22Rv1 (cell line): ENCODE measurements at regions not wholly inside any gene's neighbourhood (a gene's known extent, or its start where the extent isn't known, plus 50 kb on each side); places are given as distances from the start of the nearest gene placed in this dataset.

ENCODE experiments used
- CTCF ChIP-seq: fragments of 450-650 bp; IDR thresholded peaks from 2 replicates; pipeline ENCODE4 v1.5.1; 2017; ENCODE audit warnings: mild to moderate bottlenecking
- ZFX ChIP-seq: fragments of 450-650 bp; IDR thresholded peaks from 2 replicates; pipeline ENCODE4 v1.6.1; 2017; ENCODE audit warnings: antibody characterized with exemption, borderline replicate concordance

- no peak for TF ChIP-seq CTCF
- TF ChIP-seq ZFX, result no peak
Measured at GRCh38 chr14:34256223-34256622, 205.8 kb downstream of the SPTSSA start.
